Activated CD8-positive, alpha-beta memory T cell treated with anti-CD3 and anti-CD28 coated beads, Interleukin-2, amount 50 U/mL, for 48 hours (primary cell): ENCODE measurements at regions not wholly inside any gene's neighbourhood (a gene's known extent, or its start where the extent isn't known, plus 50 kb on each side); places are given as distances from the start of the nearest gene placed in this dataset.
"Not testable (repeated sequence)": the region's sequence is repeated elsewhere in the genome, so short reads cannot be mapped to it uniquely, and the experiment has no call there.

Experiments
- DNase-seq: peaks from one replicate; pipeline ENCODE4 v3.0.0-alpha.2; 2020

DNA sequence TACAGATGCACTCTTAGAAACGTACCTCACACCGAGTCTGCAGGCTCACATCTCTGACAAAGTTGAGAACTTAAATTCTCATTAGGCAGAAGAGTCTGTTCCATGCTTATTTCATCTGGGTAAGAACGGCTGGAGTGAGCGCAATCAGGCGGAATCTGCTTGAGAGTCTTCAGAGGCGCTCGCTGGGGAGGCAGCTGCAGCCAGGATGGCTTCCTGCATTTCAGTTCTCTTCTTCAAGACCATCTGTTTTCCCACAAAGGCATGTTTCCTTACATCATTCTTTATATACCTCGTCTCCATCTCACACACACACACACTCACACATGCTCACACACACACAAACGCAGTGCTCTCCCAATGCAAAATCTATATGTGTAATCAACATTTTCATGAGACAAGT lies 497.1 kb downstream of the AJAP1 start:
- DNase-seq = no peak

DNA sequence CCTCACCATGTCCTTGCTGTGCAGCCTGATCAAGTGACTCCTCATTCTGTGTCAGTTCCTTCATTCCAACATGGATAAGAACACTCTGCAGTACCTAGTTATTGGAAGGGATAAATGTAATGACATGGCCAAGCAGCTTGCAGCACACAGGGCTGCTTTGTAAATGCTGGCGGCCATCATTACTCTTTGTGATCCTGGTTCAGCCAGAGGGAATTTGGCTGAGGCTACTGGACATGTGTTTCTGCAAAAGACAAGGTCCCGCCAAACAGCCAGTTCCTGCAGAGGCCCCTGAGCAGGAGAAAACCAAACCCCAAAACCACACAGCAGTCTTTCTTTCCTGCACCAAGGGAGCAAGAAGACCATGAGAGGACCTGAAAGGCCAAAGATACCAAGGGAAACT lies 495.8 kb downstream of the AJAP1 start:
- no peak for DNase-seq

DNA sequence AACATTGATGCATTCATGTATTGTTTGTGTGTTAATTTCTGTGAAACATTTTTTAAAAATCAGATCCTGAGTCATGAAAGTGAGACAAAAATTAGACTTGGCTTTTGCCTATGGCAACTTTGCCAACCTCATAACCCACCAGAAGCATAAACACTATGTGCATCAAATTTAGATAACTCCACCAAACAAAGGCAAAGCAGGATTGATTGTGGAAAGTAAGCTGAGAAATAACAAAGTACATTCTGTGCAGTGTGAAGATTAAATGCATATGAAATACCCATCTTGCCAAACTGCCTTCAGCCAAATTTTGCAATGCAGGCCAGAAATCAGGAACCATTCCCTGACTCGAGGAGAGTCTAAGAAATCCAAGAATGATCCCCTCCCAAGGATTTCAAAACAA lies 493.4 kb downstream of the AJAP1 start:
- DNase-seq = no peak

DNA sequence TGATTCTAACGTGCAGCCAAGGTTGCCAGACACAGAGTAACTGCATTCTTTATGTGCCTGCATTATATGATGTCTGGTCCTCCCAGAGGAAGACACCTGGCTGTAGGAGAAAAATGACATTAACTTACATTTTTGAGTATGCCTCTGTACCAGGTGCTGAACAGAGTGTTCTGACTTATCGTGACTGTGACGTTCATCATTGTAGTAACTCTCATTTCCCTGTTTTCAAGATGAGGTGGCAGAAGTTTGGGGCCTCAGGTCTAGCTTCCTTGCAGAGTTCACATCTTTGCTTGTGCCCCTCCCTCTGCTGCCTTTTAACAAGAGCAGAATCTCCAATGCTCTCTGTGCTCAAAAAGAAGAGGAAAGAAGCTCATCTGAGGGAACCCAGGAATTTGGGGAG lies 488.0 kb downstream of the AJAP1 start:
- no peak for DNase-seq

DNA sequence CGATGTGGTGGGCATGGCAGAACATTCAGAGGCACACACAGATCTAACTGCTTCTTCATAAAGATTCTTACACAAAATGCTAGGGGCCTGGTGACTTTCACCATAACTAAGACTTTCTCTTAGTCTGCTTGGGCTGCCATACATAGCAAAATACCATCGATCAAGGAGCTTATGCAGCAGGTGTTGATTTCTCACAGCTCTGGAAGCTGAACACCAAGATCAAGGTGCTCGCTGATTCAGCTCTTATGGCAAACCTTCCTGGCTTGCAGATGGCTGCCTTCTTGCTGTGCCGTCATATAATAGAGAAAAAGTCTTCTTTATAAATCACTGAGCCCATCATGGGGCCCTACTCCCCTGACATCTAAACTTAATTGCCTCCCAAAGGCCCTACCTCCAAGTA lies 487.3 kb downstream of the AJAP1 start:
- no peak for DNase-seq

DNA sequence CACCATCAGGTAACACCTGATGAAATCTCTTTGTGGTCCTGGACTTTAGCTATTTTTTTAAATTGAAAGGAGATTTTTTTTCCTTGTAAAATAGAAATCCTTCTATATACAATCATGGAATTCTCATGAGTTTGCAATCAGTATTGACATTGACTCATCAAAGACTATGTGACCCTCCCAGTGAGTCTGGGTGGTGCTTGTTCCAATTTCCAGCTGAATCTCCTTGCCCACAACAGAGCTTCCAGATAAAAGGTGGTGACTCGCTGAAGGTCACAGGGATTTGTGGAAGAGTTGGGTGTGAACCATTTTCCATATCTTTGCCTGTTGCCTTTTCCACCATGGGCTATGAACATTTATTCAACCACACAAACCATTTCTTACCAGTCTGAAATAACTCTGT lies 486.6 kb downstream of the AJAP1 start:
- DNase-seq = no peak

DNA sequence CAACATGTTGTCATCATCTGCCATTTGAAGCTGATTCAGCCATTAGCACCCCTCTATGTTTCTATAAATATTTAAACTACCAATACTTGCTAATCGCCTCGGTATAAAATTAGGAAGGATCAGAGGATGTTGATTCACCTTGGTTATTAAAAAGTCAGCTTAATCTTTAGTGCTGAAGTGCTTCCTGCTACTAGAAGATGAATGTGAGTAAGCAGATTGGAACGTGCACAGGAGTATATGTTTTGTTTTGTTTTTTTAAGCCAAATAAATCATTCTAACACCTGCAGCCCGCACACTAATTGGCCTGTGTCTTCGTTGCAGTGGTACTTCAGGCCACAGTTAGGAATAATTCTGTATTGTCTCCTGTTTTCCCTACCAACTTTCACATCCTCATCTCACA lies 485.7 kb downstream of the AJAP1 start:
- DNase-seq = no peak

DNA sequence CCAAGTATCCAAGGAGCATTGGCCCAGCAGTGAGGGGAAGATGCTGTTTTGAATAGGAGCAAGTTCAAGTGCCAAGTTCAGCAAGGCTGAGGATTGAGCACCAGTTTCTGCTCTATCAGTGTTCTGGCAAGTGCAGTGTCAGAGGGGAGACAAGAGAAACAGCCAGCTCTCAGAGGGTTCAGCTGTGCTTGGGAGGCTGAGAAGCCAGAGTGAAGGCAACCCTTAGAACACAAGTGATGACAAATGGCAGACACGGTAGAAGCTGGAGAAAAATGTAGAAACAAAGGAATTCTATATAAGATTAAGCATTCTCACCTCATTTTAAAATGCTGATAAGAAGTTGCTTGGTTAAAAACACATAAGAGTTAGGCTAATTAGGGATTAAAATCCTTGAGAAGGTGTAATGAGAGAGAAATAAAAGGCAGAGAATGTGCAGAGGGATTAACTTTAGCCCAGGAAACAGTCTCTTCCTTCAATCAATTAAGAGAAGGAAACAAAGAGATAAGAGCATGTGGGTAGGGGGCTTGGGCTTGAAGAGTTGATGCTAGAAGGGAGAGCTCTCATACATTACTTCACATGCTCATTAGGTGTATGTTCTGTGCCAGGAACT lies 475.4 kb downstream of the AJAP1 start:
- DNase-seq = no peak

DNA sequence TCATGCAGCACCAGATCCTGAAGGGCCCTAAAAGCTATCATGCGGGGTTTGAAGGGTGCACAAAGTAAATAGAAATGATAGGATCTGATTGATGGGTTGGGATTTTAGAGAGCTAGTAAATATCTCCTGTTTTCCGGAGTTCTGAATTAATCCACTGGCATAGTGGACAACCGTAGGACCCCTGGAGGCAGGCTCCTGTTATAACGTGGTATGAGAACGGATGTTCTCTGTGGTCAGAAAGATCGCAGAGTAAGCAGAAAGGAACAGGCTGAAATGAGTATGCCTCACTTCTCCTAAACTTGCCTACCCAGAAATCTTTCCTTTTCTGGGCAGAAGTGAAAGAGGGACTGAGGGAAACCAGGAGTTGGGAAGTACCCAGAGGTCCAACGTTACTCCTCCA lies 470.8 kb downstream of the AJAP1 start:
- no peak for DNase-seq

DNA sequence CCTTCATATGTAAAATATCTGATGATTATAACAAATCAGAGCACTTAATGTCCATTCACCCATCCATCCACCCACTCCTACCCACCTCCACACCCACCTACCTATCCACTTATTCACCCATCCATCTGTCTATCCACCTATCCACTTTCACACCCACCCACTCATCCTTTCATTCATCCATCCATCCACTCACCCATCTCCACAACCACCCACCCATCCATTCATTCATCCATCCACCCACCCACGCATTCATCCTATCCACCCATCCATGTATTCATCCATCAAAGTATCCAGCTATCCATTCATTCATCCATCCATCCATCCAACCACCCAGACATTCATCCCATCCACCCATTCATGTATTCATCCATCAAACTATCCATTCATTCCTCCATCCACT lies 466.1 kb downstream of the AJAP1 start:
- DNase-seq = no peak

DNA sequence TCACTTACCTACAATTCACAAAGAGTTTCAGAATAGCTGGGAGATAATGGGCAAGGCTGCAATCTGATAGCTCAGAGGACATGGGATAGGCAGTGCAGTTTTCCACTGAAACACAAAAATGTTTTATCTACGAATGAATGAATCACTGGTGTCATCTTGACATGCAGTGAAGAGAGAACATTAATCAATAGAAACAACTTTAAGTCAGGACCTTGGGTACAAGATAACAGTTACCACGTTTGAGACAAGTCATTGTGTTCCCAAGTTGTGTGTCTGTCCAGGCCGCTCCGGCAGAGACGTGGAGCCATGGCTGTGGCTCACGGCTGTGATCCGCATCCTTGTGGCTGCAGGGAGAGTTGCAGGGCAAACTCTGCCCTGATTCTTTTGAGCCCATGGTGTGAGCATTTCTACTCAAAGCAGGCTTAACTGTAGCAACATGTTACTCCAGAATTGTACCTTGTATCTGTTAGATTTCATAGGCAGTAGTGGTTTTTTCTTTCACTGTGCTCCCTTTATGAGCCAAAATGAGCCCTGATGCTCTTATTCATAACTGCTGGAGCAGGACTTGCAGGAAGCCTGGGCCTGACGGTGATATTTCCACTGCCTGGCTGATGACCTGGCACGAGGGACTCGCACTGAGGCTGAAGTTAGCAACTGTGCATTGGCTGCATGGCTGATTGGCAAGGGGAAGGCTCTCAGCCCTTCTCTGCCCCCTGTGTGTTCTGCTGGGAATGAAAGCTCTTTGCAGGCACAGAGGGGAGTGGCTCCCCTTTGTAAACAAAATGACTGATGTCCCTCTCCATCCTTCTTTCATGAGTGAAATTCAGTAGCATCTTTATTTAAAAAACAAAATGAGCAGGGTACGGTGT lies 465.2 kb downstream of the AJAP1 start:
- DNase-seq = no peak

DNA sequence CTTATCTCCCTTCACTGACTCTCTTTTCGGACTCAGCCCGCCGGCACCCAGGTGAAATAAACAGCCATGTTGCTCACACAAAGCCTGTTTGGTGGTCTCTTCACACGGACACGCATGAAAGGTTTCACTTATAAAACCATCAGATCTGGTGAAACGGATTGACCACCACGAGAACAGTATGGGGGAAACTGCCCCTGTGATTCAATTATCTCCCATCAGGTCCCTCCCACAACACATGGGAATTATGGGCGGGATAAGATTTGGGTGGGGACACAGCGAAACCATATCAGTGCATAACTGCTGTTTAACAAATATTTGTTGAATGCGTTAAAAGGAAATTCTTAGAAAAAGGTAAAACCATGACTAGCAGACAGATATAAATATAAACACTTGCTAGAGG lies 464.4 kb downstream of the AJAP1 start:
- DNase-seq = not testable (repeated sequence)

DNA sequence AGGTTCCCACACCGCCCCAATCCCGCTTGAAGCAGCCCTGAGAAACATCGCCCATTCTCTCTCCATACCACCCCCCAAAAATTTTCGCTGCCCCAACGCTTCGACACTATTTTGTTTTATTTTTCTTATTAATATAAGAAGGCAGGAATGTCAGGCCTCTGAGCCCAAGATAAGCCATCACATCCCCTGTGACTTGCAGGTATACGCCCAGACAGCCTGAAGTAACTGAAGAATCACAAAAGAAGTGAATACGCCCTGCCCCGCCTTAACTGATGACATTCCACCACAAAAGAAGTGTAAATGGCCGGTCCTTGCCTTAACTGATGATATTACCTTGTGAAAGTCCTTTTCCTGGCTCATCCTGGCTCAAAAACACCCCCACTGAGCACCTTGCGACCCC lies 463.9 kb downstream of the AJAP1 start:
- not testable (repeated sequence) for DNase-seq

DNA sequence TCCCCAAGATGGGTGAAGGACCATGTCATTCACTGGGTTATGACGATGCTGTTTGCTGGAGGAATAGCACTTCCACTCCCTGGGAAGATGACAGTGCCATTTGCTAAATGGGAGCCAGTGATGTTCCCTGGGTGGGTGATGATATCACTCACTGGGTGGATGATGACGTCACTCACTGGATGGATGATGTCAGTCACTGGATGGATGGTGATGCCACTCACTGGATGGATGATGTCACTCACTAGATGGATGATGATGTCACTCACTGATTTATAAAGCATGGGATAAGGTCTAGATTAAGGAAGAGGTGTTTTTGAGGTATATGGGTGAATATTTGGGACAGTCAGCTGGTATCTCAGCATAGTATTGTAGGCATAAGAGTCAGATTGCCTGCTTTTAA lies 457.2 kb downstream of the AJAP1 start:
- DNase-seq = no peak

DNA sequence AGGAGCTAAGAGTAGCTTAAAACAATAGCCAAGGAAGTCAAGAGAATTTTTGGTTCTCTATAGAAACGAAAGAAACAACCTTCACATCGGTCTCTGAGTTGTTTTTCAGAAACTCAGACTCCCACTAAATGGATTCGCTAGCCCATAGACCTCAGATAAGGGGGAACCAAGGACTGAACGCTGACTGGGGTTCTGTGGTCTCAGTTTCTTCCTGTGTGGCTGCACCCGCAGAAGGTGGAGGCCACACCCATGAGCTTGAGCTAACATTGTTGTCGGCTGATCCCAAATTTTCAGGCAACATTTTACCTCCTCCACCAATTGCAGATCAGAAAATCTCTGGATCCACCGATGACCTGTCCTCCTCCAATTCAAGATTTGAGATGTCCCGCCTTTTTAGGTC lies 456.1 kb downstream of the AJAP1 start:
- no peak for DNase-seq

DNA sequence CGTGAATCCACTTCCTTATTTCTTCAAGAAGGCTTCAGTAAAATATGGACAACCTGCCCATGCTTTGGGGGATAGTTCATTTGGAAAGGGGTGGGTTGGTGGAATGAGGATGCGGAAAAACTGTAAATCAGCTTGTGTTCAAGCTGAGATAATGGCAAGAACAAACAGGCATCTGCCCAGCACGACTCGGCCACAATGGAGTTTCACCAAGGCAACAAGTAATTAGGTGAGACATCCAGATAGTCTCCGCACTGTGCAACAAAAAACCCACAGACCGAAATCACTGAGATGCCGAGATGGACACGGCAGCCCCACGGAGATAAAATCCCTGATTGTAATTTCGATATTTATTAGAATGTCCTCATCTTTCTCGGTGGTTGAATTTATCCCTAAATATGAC lies 455.2 kb downstream of the AJAP1 start:
- no peak for DNase-seq

DNA sequence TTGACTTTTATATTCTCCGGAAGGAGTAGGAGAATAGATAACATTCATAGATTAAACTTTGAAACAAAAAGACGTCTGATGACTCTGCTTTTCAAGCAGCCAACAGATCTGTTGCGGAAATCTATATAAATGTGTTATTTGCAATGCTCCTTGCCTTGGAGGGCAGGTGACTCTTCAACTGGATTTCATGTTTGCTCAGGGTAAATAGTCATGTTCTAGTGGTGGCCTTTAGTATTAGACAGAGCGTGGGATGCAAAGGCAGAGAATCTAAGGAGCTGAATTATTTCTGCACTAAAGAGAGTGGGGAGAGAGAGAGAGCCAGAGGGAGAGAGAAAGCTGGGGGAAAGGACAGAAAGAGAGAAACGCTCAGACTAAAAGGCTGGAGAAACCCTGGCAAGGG lies 454.3 kb downstream of the AJAP1 start:
- DNase-seq = no peak

DNA sequence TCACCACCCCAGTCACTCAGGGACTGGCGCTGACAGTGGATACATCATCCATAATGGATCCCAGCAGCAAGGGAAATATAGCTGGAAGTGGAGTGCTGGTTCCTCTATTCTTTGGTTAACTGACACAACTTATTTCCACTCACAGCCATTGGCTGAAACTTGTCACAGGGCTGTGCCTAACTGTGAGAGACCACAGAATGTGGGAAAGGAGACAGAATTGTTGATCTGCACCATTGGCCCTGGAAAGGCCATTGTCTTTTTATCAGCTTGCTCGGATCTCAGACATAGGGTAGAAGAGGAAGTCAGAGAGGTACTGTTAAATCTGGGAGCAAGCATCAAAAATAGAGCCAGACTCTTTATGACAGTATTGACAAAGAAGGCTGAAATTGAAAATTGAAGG lies 451.3 kb downstream of the AJAP1 start:
- DNase-seq = no peak

DNA sequence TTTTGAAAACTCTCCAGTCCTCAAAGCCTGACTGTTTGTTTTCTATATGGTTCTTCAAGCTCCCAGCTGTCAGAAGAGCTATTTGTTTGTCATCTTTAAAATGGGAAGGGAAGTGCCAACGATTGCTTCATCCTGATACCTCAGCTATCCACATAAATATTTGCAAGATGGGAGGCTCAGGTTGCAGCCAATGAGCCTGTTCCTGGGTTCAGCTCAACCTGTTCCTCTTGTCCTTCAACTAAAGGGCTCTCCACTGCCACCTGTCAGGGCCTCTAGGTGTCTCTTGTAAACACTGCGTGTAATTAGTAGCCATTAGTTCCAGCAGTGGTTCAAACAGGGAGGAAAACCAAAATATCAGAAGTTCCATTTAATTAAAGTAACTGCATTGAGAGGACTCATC lies 445.1 kb downstream of the AJAP1 start:
- no peak for DNase-seq

DNA sequence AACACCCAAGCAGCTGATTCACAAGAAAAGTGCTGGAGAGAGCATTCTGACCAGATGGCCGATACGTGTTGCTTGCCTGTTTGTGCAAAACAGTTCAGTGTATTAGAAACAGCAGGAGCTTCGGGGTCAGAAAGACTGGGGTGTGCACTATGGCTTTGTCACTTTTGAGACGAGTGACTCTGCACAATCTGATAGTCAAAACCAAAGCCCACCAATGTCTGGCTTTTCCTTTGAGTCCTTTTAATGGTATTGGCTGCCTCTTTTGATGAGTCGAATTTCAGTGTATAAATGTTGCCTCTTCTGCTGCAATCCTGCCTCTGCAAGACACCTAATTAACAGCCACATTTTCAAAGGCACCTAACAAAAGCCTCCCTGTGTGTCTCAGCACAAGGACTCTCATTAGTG lies 444.6 kb downstream of the AJAP1 start:
- DNase-seq = no peak

DNA sequence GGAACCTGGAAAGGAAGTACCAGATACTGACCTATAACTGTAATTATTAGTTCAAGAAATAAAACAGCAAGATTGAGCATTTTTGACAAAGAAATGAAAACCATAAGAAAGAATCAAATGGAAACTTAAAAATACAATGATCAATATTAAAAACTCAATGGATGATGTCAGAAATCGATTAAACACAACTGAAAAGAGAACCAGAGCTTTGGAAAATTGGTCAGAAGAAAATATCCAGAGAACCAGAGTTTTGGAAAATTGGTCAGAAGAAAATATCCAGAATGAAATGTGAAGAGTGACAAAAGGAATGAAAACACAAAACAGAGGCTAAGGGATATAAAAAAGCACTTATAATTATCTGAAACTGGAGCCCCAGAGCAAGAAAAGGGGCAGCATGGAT lies 438.6 kb downstream of the AJAP1 start:
- DNase-seq = no peak

DNA sequence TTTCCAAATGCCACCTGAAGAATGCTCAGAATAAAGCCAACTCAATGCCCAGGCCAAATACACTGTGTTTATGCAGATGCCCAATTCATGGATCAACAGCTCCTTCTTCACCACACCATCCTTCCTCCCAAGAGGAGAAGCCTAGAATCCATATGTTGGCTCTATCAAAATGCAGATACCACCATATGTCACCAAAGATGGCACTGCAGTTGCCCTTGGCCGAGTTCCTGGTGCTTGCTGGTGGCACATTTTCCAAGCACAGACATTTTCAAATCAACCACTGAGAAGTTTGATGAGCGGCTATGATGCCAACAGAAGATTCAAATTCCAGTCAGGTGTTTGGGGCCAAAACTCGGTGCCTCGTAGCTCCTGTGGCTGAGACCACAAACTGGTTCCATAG lies 430.3 kb downstream of the AJAP1 start:
- no peak for DNase-seq

DNA sequence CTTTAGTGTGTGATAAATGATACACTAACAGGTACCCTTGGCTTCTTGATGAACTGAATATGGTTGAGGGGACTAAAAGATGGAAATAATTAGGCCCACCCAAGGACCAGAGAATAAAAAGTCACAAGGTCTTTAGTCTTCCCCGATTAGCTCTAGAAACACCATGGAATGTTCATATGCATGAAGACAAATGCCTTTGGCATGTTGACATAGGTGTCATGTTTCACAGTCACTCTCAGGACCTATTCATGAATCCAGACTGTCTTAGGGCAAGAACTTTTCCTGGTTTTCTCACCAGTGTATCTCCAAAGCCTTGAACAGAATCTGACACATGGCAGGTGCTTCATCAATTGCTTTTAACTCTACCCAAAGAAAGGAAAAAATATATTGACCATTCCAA lies 412.8 kb downstream of the AJAP1 start:
- no peak for DNase-seq

DNA sequence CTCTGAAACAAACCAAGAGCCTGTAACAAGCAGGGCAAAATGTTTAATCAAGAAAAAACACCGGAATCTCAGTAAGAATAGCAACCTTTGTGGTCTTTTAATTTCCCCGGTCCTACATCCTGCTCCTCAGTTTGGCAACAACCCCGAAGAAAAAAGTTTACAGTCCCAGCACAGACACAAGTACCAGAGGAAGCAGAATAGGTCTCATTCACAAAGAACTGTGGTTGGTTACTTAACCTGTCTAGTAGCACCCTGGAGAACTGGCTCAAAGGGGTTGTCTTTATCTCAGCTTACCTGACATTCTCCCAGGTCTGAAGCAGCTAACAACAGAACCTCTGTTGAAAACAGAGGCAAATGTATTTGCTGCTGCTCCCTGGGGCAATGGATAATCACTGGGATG lies 399.3 kb downstream of the AJAP1 start:
- no peak for DNase-seq

DNA sequence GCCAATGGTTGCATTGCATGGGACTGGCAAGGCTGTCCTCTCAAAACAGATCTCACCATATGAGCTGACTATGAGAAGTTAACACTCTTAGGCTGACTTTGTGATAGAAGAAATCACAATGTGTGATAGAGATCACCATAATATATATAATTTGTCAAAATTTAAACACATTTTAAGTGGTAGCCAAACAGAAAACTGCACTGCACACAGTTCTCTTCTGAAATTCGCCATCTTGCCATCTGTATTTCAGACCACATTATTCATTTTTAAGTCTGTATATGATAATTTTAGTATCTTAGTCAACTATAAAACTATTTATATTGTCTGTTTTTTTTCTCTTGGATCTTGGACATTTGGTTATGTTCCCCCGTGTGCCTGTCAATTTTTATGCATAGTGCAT lies 374.7 kb downstream of the AJAP1 start:
- DNase-seq = no peak
